ENCODE measurements at regions not wholly inside any gene's neighbourhood (a gene's known extent, or its start where the extent isn't known, plus 50 kb on each side); places are given as distances from the start of the nearest gene placed in this dataset.

DNA sequence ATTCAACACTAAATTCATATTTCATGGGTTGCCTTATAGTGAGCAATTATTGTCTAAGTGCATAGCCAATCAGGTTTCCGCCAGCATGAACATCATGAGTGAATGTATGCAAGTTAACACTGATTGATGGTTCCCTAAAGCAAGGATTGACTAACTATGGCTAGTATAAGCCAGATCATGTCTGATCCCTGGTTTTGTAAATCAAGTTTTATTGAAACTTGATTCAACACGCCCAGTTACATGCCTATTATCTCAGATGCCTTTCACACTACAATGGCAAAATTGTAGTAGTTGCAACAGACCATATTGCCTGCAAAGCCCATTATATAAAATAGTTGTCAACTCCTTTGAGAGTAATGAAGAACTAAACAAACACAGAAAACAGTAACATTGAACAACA, 1127.4 kb downstream of the NCAM2 start (continued):
- TF ChIP-seq POU2F2 (IDR thresholded peaks at IDR 0.05; ENCODE audit: borderline replicate concordance, low read depth, low read length), result no peak
- no peak for TF ChIP-seq JUNB (IDR thresholded peaks at IDR 0.05)
- TF ChIP-seq, protein P1, sequence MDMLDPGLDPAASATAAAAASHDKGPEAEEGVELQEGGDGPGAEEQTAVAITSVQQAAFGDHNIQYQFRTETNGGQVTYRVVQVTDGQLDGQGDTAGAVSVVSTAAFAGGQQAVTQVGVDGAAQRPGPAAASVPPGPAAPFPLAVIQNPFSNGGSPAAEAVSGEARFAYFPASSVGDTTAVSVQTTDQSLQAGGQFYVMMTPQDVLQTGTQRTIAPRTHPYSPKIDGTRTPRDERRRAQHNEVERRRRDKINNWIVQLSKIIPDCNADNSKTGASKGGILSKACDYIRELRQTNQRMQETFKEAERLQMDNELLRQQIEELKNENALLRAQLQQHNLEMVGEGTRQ (IDR thresholded peaks at IDR 0.05; ENCODE audit: borderline replicate concordance, low read depth, low read length), result no peak
- TF ChIP-seq ZNF384 (IDR thresholded peaks at IDR 0.05; ENCODE audit: borderline replicate concordance, low read depth, low read length), result no peak
- TF ChIP-seq PAX8 (IDR thresholded peaks at IDR 0.05), result no peak
- TF ChIP-seq RB1 (IDR thresholded peaks at IDR 0.05; ENCODE audit: borderline replicate concordance), result no peak
- TF ChIP-seq NBN (IDR thresholded peaks at IDR 0.05), result no peak
- no peak for TF ChIP-seq STAT3 (IDR thresholded peaks at IDR 0.05; ENCODE audit: low read depth, low read length)
- TF ChIP-seq, protein P2, sequence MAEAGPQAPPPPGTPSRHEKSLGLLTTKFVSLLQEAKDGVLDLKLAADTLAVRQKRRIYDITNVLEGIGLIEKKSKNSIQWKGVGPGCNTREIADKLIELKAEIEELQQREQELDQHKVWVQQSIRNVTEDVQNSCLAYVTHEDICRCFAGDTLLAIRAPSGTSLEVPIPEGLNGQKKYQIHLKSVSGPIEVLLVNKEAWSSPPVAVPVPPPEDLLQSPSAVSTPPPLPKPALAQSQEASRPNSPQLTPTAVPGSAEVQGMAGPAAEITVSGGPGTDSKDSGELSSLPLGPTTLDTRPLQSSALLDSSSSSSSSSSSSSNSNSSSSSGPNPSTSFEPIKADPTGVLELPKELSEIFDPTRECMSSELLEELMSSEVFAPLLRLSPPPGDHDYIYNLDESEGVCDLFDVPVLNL (IDR thresholded peaks at IDR 0.05; ENCODE audit: low read depth, low read length), result no peak
- no peak for TF ChIP-seq HDAC6 (IDR thresholded peaks at IDR 0.05; ENCODE audit: unreplicated experiment)
- TF ChIP-seq PBX3 (IDR thresholded peaks at IDR 0.05; ENCODE audit: insufficient replicate concordance, low read depth, low read length), result no peak
- no peak for TF ChIP-seq CBX3 (IDR thresholded peaks at IDR 0.05; ENCODE audit: borderline replicate concordance, low read depth)

- H3K4me1 ChIP-seq (ENCODE audit: control insufficient read depth, insufficient read depth, low read length), result no peaks in the 10 kb centered on the region
- FAIRE-seq (no peak), ATAC-seq (no peak), DNase-seq (ENCODE audit: low read depth, low spot score) (no peak)
- no peaks in the 10 kb centered on the region; the same call in 2 of the 3 replicates for H3K9me3 ChIP-seq (replicated peaks; ENCODE audit: control insufficient read depth, insufficient read depth, low read length)
- no peak overlapping the region for H3K4me2 ChIP-seq (ENCODE audit: control insufficient read depth, insufficient read depth)
- RAD21 ChIA-PET (ENCODE audit: unreplicated experiment), result no interaction called here
- no peak overlapping the region for H3K4me3 ChIP-seq
- CTCF ChIA-PET, result no interaction called here
- H2AFZ ChIP-seq (ENCODE audit: control insufficient read depth, low read depth, low read length), result no peak overlapping the region
- intact Hi-C loops (cut with micrococcal nuclease; ENCODE audit: unreplicated experiment) (no loop called here), in situ Hi-C loops (cut with MboI) (no loop called here)
- BruUV-seq (replicated peaks), result no TSS peak
- no peaks in the 10 kb centered on the region for H3K79me2 ChIP-seq (ENCODE audit: control insufficient read depth, insufficient read depth, low read length)
- no peaks in the 10 kb centered on the region for H3K36me3 ChIP-seq (ENCODE audit: control insufficient read depth in 2 of 2, insufficient read depth in 2 of 2, low read length in 1 of 2)
- POLR2A ChIA-PET, result no interaction called here
- H4K20me1 ChIP-seq (ENCODE audit: control insufficient read depth, insufficient read depth), result no peaks in the 10 kb centered on the region
- SMC1A ChIA-PET (ENCODE audit: uncharacterized antibody, unreplicated experiment), result no interaction called here
- H3K27me3 ChIP-seq (replicated peaks in 1 of 2; ENCODE audit: control insufficient read depth in 2 of 2, insufficient read depth in 2 of 2, low read length in 1 of 2), result no peaks in the 10 kb centered on the region
- no peak overlapping the region for H3K9ac ChIP-seq (ENCODE audit: control insufficient read depth, insufficient read depth, low read length)
- H3K27ac ChIP-seq (ENCODE audit: control insufficient read depth, insufficient read depth), result no peak overlapping the region
- 50% methylated on average over 2 of the region's 2 CpGs for WGBS (ENCODE audit: insufficient coverage, insufficient replicate concordance, low lambda C conversion rate, missing lambda C conversion rate)
- TF ChIP-seq RELA (IDR thresholded peaks at IDR 0.05; ENCODE audit: borderline replicate concordance, partially characterized antibody) (no peak), HDAC2 (IDR thresholded peaks at IDR 0.05) (no peak), KAT2A (conservative IDR thresholded peaks at IDR 0.05; ENCODE audit: control insufficient read depth, low read depth, low read length) (no peak), RAD51 (IDR thresholded peaks at IDR 0.05) (no peak), RCOR1 (conservative IDR thresholded peaks at IDR 0.05; ENCODE audit: low read depth, low read length) (no peak), NFIC (IDR thresholded peaks at IDR 0.05; ENCODE audit: low read depth, low read length) (no peak)
- TF ChIP-seq, protein P3, sequence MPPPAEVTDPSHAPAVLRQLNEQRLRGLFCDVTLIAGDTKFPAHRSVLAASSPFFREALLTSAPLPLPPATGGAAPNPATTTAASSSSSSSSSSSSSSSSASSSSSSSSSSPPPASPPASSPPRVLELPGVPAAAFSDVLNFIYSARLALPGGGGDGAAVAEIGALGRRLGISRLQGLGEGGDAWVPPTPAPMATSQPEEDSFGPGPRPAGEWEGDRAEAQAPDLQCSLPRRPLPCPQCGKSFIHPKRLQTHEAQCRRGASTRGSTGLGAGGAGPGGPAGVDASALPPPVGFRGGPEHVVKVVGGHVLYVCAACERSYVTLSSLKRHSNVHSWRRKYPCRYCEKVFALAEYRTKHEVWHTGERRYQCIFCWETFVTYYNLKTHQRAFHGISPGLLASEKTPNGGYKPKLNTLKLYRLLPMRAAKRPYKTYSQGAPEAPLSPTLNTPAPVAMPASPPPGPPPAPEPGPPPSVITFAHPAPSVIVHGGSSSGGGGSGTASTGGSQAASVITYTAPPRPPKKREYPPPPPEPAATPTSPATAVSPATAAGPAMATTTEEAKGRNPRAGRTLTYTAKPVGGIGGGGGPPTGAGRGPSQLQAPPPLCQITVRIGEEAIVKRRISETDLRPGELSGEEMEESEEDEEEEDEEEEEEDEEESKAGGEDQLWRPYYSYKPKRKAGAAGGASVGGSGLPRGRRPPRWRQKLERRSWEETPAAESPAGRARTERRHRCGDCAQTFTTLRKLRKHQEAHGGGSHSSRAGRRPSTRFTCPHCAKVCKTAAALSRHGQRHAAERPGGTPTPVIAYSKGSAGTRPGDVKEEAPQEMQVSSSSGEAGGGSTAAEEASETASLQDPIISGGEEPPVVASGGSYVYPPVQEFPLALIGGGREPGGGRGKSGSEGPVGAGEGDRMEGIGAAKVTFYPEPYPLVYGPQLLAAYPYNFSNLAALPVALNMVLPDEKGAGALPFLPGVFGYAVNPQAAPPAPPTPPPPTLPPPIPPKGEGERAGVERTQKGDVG (CRISPR knock-in tag; IDR thresholded peaks at IDR 0.05), result no peak
These were observed 1130.5 kb downstream of the NCAM2 start for GRCh38 chr21:22128671-22129070.
